ENCODE measurements at regions not wholly inside any gene's neighbourhood (a gene's known extent, or its start where the extent isn't known, plus 50 kb on each side); places are given as distances from the start of the nearest gene placed in this dataset.

DNA sequence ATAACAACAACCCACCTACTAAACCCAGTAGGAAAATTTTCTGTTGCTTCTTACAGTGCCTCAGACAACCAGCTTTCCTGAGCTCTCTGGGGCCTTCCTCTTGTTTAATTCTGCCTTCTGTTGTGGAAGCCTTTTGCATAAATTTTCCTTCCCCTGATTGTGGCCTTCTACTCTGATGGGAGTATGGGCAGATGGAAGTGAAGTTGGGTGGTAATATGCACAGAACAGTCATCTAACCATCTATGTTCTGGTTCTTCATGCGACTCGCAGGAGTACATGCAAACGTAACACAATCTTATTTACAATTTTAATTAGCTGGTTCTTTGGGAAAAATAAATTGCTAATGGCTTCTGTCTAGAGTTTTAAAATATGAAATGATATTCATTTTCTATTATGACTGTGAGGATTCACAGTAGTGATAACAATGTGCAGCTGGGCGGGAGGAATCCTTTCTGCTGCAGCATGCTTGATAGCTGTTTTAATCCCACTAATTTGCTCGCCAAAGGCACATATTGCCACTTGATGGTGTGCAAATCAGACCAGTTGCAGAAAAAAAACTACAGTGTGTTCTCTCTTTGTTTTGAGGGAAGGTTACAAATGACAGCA, 311.5 kb upstream of the ROPN1 start:
- Histone ChIP-seq H3K4me1 (no peaks in the 10 kb centered on the region), H3K9me3 (peaks cover 4 to 17% (median 13%) of the 10 kb centered on the region in 4 donors), H3K27ac (no peak overlapping the region), H3K27me3 (no peaks in the 10 kb centered on the region), H3K36me3 (no peaks in the 10 kb centered on the region), H3K4me3 (no peak overlapping the region)
- TF ChIP-seq CTCF (IDR thresholded peaks at IDR 0.05) (no peak), POLR2A (IDR thresholded peaks at IDR 0.05) (no peak), POLR2AphosphoS5 (IDR thresholded peaks at IDR 0.05) (no peak), EP300 (IDR thresholded peaks at IDR 0.05) (no peak)
- WGBS, 5 donors: 92 to 94% (median 93%) methylated on average over 5 of the region's 5 CpGs
- no peak for DNase-seq
- intact Hi-C loops (cut with DNase I; ENCODE audit: low total_unique reads): no loop called here

GRCh38 chr3:124306665-124307064, 314.7 kb upstream of the ROPN1 start:
- TF ChIP-seq CTCF (IDR thresholded peaks at IDR 0.05) (no peak), POLR2AphosphoS5 (IDR thresholded peaks at IDR 0.05) (no peak), EP300 (IDR thresholded peaks at IDR 0.05) (no peak), POLR2A (IDR thresholded peaks at IDR 0.05) (no peak)
- Histone ChIP-seq H3K4me3 (no peak overlapping the region), H3K27me3 (no peaks in the 10 kb centered on the region), H3K27ac (no peak overlapping the region), H3K4me1 (no peaks in the 10 kb centered on the region), H3K36me3 (no peaks in the 10 kb centered on the region), H3K9me3 (peaks cover 4 to 17% (median 13%) of the 10 kb centered on the region in 4 donors)
- intact Hi-C loops (cut with DNase I; ENCODE audit: low total_unique reads): no loop called here
- DNase-seq: no peak

GRCh38 chr3:124313621-124314020, 321.7 kb upstream of the ROPN1 start:
- H3K27me3 ChIP-seq: no peaks in the 10 kb centered on the region
- WGBS, 5 donors: 86 to 97% (median 94%) methylated on average over 3 of the region's 3 CpGs
- no peak overlapping the region for H3K27ac ChIP-seq
- no peak for DNase-seq
- TF ChIP-seq POLR2A (IDR thresholded peaks at IDR 0.05): no peak
- no peak for TF ChIP-seq CTCF (IDR thresholded peaks at IDR 0.05)
- TF ChIP-seq EP300 (IDR thresholded peaks at IDR 0.05): no peak
- TF ChIP-seq POLR2AphosphoS5 (IDR thresholded peaks at IDR 0.05): no peak
- H3K4me1 ChIP-seq: no peaks in the 10 kb centered on the region
- no peaks in the 10 kb centered on the region for H3K9me3 ChIP-seq
- no peak overlapping the region for H3K4me3 ChIP-seq
- H3K36me3 ChIP-seq: no peaks in the 10 kb centered on the region
- intact Hi-C loops (cut with DNase I; ENCODE audit: low total_unique reads): no loop called here

DNA sequence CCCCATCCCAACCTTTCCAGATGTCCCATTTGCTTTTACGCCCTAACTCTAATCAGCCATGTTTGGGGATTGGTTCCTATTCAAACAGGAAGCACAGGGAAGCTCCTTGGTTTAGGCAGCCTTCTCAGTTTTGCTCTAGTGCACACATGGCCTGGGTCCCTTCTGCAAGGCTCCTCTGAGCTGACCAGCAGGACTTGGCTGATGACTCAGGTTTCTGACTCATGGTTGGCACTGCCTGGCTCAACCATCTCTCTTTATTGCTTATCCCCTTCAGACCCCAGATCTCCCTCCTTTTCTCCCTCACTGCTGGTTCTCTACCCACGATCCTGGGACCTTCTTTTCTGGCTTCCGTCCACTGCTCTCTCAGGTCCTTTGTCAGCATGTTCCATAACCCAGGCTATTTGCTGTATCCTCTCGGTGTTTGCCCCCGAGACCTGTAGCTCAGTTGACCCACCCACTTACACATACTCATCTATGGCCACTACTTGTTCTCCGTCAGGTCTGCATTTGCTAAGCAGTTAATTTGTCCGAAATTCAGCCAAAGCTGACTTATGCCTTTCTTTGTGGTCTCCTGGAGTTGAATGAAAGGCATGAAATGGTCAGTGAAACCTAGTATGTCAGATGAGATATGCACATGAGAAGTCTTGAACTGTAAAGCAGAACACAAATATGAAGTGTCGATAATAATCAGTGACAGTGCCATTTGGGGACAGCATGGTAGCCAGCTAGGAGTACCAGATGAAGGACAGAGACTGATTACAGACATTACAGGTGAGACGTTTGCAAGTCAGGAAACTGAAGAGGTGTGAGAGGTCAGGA, 323.5 kb upstream of the ROPN1 start:
- Histone ChIP-seq H3K27ac (no peak overlapping the region), H3K9me3 (no peaks in the 10 kb centered on the region), H3K27me3 (no peaks in the 10 kb centered on the region), H3K4me1 (no peaks in the 10 kb centered on the region), H3K4me3 (no peak overlapping the region), H3K36me3 (no peaks in the 10 kb centered on the region)
- intact Hi-C loops (cut with DNase I; ENCODE audit: low total_unique reads): no loop called here
- no peak for DNase-seq
- WGBS, 5 donors: 61 to 80% (median 73%) methylated on average over 9 of the region's 9 CpGs
- TF ChIP-seq POLR2A (IDR thresholded peaks at IDR 0.05): no peak
- TF ChIP-seq CTCF (IDR thresholded peaks at IDR 0.05): no peak
- no peak for TF ChIP-seq EP300 (IDR thresholded peaks at IDR 0.05)
- no peak for TF ChIP-seq POLR2AphosphoS5 (IDR thresholded peaks at IDR 0.05)

All from stomach (tissue), 8 donors.